ENCODE measurements at regions not wholly inside any gene's neighbourhood (a gene's known extent, or its start where the extent isn't known, plus 50 kb on each side); places are given as distances from the start of the nearest gene placed in this dataset.

DNA sequence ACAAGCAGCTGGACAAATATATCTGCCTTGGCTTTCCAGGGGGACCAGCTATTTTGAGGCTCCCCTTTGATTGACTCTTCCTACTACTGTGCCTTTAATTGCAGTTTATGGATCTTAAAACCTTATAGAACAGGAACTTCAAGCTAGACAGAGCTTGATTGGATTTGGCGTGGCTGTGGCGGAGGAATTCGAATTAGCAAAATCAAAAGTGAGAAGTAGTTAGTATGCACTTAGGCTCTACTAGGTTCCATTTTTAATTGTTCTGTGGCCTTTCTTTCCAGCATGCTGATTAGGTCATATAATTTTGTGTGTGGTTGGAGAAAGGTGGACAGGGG is 248.0 kb downstream of the HIVEP2 start:
- Histone ChIP-seq H3K27me3 (ENCODE audit: insufficient read depth, low read length) (no peaks in the 10 kb centered on the region), H3K4me3 (ENCODE audit: low read depth, low read length) (no peak overlapping the region), H3K36me3 (ENCODE audit: insufficient read depth, low read length) (no peaks in the 10 kb centered on the region), H2AFZ (ENCODE audit: low read length, unreplicated experiment) (no peak overlapping the region), H3K27ac (ENCODE audit: low read depth, low read length) (no peak overlapping the region), H3K79me2 (ENCODE audit: control insufficient read depth, insufficient read depth, low read length, unreplicated experiment) (no peaks in the 10 kb centered on the region), H3K4me1 (ENCODE audit: control insufficient read depth, insufficient read depth, low read length, unreplicated experiment) (peaks cover 35% of the 10 kb centered on the region)

DNA sequence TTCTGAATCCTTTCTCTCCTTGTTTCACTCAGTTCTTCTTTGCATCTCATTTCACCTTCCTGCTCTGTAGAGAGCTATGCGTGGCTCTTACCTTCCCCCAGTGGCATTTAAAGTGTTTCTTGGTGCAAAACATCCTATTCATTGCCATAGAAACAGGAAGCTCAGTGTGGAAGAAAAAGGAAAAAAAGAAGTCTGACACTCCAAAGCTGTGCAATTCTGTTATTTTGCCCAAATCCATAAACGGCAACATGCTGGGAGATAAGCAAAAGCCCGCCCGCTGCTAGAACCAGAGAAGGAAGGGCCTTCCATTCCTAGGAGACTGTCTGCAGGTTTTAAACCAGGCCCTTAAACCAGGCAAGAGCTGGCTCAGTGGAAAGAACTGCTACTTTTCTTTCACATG is 247.1 kb downstream of the HIVEP2 start:
- Histone ChIP-seq H3K27ac (ENCODE audit: low read depth, low read length) (no peak overlapping the region), H3K27me3 (ENCODE audit: insufficient read depth, low read length) (no peaks in the 10 kb centered on the region), H2AFZ (ENCODE audit: low read length, unreplicated experiment) (no peak overlapping the region), H3K36me3 (ENCODE audit: insufficient read depth, low read length) (no peaks in the 10 kb centered on the region), H3K4me3 (ENCODE audit: low read depth, low read length) (no peak overlapping the region), H3K4me1 (ENCODE audit: control insufficient read depth, insufficient read depth, low read length, unreplicated experiment) (peaks cover 35% of the 10 kb centered on the region), H3K79me2 (ENCODE audit: control insufficient read depth, insufficient read depth, low read length, unreplicated experiment) (no peaks in the 10 kb centered on the region)

DNA sequence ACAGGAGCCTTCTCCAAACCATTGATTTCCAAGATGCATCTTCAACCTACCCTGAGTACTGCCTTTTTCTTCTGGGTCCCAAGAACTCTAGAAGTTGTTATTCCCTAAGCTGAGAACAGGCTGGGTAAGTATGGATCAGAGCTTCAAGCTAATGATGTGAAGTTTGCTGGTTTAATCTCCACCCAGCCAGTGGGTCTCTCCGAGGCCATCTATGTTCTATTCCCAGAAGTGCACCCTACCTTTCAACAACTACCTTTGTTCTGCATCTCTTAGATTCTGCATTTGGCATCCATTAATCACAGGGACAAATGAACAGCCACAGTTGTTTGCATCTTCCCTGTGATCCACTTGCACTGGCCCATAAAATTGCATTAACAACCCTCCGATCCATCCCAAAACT is 246.2 kb downstream of the HIVEP2 start:
- Histone ChIP-seq H3K27me3 (ENCODE audit: insufficient read depth, low read length) (no peaks in the 10 kb centered on the region), H2AFZ (ENCODE audit: low read length, unreplicated experiment) (no peak overlapping the region), H3K4me3 (ENCODE audit: low read depth, low read length) (no peak overlapping the region), H3K79me2 (ENCODE audit: control insufficient read depth, insufficient read depth, low read length, unreplicated experiment) (no peaks in the 10 kb centered on the region), H3K27ac (ENCODE audit: low read depth, low read length) (no peak overlapping the region), H3K4me1 (ENCODE audit: control insufficient read depth, insufficient read depth, low read length, unreplicated experiment) (peaks cover 28% of the 10 kb centered on the region), H3K36me3 (ENCODE audit: insufficient read depth, low read length) (no peaks in the 10 kb centered on the region)

DNA sequence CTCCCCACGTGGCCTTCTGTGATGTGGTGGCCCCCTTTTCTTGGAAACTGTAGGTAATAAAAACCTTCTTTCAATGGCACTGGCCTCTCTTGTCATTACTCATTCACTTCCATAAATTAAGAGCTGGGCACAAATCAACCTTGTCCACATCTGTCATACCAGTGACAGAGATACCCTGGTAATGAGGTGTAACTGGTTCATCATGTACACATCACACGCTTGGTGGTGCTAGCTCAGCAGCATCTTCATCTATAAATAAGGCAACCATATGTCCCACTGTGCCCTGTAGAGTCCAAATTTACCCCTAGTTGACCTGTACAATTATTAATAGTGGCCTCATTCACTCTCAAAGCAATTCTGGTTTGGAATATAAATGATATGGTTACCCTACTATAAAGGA is 245.6 kb downstream of the HIVEP2 start:
- no peaks in the 10 kb centered on the region for H3K36me3 ChIP-seq (ENCODE audit: insufficient read depth, low read length)
- H3K27me3 ChIP-seq (ENCODE audit: insufficient read depth, low read length), result no peaks in the 10 kb centered on the region
- no peaks in the 10 kb centered on the region for H3K79me2 ChIP-seq (ENCODE audit: control insufficient read depth, insufficient read depth, low read length, unreplicated experiment)
- H3K4me3 ChIP-seq (ENCODE audit: low read depth, low read length), result no peak overlapping the region
- H3K4me1 ChIP-seq (ENCODE audit: control insufficient read depth, insufficient read depth, low read length, unreplicated experiment), result peaks cover 21% of the 10 kb centered on the region
- H3K27ac ChIP-seq (ENCODE audit: low read depth, low read length), result no peak overlapping the region
- no peak overlapping the region for H2AFZ ChIP-seq (ENCODE audit: low read length, unreplicated experiment)

DNA sequence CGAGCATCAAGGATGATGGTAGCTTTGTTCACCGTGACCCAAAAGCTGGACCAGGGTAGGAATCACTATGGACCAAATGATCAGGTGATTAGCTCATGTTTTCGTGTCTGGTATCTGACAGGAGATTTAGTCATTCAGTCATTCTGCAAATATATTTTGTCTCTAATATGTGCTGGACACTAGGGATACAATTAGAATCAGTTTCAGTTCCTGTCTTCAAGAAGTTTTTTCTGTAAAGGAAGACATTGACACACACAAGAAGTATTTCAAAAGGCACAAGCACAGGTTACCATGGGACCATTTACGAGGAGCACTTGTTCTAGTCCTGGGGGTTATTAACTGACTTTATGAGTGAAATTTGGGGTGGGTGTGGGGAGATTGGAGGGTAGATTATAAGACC is 244.9 kb downstream of the HIVEP2 start:
- peaks cover 16% of the 10 kb centered on the region for H3K4me1 ChIP-seq (ENCODE audit: control insufficient read depth, insufficient read depth, low read length, unreplicated experiment)
- H3K27ac ChIP-seq (ENCODE audit: low read depth, low read length), result no peak overlapping the region
- no peak overlapping the region for H3K4me3 ChIP-seq (ENCODE audit: low read depth, low read length)
- no peaks in the 10 kb centered on the region for H3K79me2 ChIP-seq (ENCODE audit: control insufficient read depth, insufficient read depth, low read length, unreplicated experiment)
- no peak overlapping the region for H2AFZ ChIP-seq (ENCODE audit: low read length, unreplicated experiment)
- no peaks in the 10 kb centered on the region for H3K27me3 ChIP-seq (ENCODE audit: insufficient read depth, low read length)
- H3K36me3 ChIP-seq (ENCODE audit: insufficient read depth, low read length), result no peaks in the 10 kb centered on the region

DNA sequence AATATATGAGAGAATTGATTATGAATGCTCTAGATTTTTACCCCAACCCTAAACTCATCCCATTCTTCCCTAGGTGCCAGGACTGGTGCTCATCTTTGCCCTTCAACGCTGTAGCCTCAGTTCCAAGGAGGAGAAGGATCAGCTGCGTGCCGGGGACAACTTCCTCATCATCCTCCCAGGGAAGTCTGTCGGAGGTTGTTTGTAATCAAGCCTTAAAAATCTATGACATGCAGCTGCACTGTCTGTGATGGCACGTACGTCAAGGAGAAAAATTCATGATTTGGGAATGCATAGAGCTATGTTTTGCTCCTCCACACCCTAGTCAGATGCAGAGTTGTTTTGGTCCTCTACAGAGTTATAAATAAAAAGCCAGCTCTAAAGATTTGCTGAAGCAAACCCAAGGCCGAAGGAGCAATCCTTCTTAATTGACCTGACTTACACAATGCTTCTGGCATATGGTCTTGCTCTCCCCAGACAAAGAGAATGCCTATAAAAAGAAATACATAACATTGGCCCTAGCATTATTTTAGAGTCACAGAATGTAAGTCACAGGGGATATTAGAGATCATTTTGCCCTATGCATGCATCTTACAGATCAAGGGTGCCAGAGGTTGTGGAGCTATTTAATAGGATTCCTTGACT is 244.2 kb downstream of the HIVEP2 start:
- Histone ChIP-seq H2AFZ (ENCODE audit: low read length, unreplicated experiment) (no peak overlapping the region), H3K36me3 (ENCODE audit: insufficient read depth, low read length) (no peaks in the 10 kb centered on the region), H3K27ac (ENCODE audit: low read depth, low read length) (no peak overlapping the region), H3K4me1 (ENCODE audit: control insufficient read depth, insufficient read depth, low read length, unreplicated experiment) (peaks cover 9% of the 10 kb centered on the region), H3K79me2 (ENCODE audit: control insufficient read depth, insufficient read depth, low read length, unreplicated experiment) (no peaks in the 10 kb centered on the region), H3K4me3 (ENCODE audit: low read depth, low read length) (no peak overlapping the region), H3K27me3 (ENCODE audit: insufficient read depth, low read length) (no peaks in the 10 kb centered on the region)
